ENCODE measurements at regions not wholly inside any gene's neighbourhood (a gene's known extent, or its start where the extent isn't known, plus 50 kb on each side); places are given as distances from the start of the nearest gene placed in this dataset.

DNA sequence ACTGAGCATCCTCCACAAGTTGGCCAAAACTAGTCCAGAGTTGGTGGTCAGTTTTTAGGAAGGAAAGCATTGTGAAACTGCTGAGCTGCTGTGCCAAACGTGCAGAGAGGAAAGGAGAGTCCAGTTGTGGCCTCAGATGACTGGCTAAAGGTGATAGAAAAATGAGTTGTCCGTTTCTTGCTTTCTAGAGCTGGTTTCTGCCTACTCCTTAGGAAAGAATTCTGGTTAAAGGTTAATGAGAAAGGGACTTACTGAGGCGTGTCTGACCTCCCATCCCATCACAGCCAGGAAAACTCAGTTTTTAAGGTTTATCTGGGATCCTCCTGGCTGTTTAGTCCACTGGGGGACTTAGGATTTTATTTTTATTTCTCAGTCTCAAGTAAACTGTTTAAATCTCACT lies 1186.3 kb downstream of the UQCRFS1 start:
- DNase-seq (ENCODE audit: low spot score) = no peak
- H3K4me1 ChIP-seq (ENCODE audit: control insufficient read depth in 1 of 2, low read depth in 2 of 2) = no peaks in the 10 kb centered on the region
- ATAC-seq (ENCODE audit: insufficient number of reproducible peaks, low FRiP score, low read depth) = no peak
- H3K27me3 ChIP-seq (replicated peaks; ENCODE audit: insufficient read depth) = no peaks in the 10 kb centered on the region
- TF ChIP-seq, protein P1, sequence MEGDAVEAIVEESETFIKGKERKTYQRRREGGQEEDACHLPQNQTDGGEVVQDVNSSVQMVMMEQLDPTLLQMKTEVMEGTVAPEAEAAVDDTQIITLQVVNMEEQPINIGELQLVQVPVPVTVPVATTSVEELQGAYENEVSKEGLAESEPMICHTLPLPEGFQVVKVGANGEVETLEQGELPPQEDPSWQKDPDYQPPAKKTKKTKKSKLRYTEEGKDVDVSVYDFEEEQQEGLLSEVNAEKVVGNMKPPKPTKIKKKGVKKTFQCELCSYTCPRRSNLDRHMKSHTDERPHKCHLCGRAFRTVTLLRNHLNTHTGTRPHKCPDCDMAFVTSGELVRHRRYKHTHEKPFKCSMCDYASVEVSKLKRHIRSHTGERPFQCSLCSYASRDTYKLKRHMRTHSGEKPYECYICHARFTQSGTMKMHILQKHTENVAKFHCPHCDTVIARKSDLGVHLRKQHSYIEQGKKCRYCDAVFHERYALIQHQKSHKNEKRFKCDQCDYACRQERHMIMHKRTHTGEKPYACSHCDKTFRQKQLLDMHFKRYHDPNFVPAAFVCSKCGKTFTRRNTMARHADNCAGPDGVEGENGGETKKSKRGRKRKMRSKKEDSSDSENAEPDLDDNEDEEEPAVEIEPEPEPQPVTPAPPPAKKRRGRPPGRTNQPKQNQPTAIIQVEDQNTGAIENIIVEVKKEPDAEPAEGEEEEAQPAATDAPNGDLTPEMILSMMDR (IDR thresholded peaks at IDR 0.05) = no peak
- no peaks in the 10 kb centered on the region for H3K9me3 ChIP-seq
- no peak overlapping the region for H3K4me3 ChIP-seq
- no peak overlapping the region for H3K27ac ChIP-seq
- H3K36me3 ChIP-seq = no peaks in the 10 kb centered on the region

DNA sequence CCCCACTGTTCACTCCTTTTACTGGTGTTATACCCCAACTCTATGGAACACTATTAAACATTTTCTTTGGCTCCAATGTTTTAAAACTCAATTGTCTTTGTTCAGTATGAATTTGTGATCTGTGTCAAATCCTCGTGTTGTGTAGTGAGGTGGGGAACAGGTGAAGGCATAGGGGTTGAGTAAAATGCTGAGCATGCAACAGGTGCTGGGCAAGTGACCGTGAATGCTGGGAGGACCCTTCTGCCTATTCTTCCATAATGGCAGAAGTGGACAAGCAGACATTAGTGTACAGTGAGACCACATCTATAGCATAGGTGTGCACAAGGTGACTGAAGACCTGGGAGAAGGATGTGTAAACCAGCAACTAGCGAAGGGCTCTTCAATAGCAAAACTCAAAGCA lies 1188.0 kb downstream of the UQCRFS1 start:
- Histone ChIP-seq H3K27ac (no peak overlapping the region), H3K4me3 (no peak overlapping the region), H3K4me1 (ENCODE audit: control insufficient read depth in 1 of 2, low read depth in 2 of 2) (no peaks in the 10 kb centered on the region), H3K9me3 (no peaks in the 10 kb centered on the region), H3K27me3 (replicated peaks; ENCODE audit: insufficient read depth) (no peaks in the 10 kb centered on the region), H3K36me3 (no peaks in the 10 kb centered on the region)
- no peak for DNase-seq (ENCODE audit: low spot score)
- ATAC-seq (ENCODE audit: insufficient number of reproducible peaks, low FRiP score, low read depth) = no peak
- TF ChIP-seq, protein P1 (IDR thresholded peaks at IDR 0.05) = no peak

DNA sequence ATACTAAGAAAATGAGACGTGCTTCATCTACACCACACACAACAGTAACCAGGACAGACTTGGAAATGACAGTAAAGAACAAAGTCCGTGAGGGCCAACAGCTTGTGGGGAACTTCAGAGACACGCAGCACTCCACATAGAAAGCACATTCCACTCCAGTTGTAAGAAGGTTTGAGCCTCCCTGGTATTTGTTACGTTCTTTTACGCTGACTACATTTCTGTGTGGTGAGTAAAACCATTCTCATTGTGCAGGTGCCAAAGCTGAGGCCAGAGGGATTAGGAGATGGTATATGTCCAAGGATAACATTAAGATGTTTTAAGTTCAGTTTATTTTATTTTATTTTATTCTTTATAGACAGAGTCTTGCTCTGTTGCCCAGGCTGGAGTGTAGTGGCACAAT lies 1189.9 kb downstream of the UQCRFS1 start:
- H3K36me3 ChIP-seq = no peaks in the 10 kb centered on the region
- ATAC-seq (ENCODE audit: insufficient number of reproducible peaks, low FRiP score, low read depth) (no peak), DNase-seq (ENCODE audit: low spot score) (no peak)
- no peak overlapping the region for H3K27ac ChIP-seq
- no peak overlapping the region for H3K4me3 ChIP-seq
- H3K9me3 ChIP-seq = no peaks in the 10 kb centered on the region
- no peaks in the 10 kb centered on the region for H3K27me3 ChIP-seq (replicated peaks; ENCODE audit: insufficient read depth)
- H3K4me1 ChIP-seq (ENCODE audit: control insufficient read depth in 1 of 2, low read depth in 2 of 2) = no peaks in the 10 kb centered on the region
- TF ChIP-seq, protein P1 (IDR thresholded peaks at IDR 0.05) = no peak

DNA sequence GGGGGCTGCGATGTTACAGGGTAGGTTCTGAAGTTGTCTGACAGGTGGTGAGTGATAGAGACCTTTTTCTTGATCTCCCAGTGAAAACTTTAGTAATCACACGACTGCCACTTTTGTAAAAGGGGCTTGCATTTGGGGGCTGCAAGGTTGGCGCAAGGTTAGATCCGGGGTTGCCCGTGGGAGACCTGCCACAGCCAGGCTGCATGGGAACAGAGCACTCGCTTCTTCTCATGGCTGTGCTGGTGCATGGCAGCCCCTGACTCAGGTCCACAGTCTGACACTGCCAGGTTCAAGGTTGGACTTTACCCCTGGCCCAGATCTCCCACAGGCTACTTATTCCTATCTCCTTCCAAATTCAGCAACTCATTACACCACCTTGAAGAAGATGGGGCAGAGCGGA lies 1190.4 kb downstream of the UQCRFS1 start:
- ATAC-seq (ENCODE audit: insufficient number of reproducible peaks, low FRiP score, low read depth) (no peak), DNase-seq (ENCODE audit: low spot score) (no peak)
- TF ChIP-seq, protein P1 (IDR thresholded peaks at IDR 0.05) = no peak
- Histone ChIP-seq H3K36me3 (no peaks in the 10 kb centered on the region), H3K9me3 (no peaks in the 10 kb centered on the region), H3K4me3 (no peak overlapping the region), H3K4me1 (ENCODE audit: control insufficient read depth in 1 of 2, low read depth in 2 of 2) (no peaks in the 10 kb centered on the region), H3K27ac (no peak overlapping the region), H3K27me3 (replicated peaks; ENCODE audit: insufficient read depth) (no peaks in the 10 kb centered on the region)

DNA sequence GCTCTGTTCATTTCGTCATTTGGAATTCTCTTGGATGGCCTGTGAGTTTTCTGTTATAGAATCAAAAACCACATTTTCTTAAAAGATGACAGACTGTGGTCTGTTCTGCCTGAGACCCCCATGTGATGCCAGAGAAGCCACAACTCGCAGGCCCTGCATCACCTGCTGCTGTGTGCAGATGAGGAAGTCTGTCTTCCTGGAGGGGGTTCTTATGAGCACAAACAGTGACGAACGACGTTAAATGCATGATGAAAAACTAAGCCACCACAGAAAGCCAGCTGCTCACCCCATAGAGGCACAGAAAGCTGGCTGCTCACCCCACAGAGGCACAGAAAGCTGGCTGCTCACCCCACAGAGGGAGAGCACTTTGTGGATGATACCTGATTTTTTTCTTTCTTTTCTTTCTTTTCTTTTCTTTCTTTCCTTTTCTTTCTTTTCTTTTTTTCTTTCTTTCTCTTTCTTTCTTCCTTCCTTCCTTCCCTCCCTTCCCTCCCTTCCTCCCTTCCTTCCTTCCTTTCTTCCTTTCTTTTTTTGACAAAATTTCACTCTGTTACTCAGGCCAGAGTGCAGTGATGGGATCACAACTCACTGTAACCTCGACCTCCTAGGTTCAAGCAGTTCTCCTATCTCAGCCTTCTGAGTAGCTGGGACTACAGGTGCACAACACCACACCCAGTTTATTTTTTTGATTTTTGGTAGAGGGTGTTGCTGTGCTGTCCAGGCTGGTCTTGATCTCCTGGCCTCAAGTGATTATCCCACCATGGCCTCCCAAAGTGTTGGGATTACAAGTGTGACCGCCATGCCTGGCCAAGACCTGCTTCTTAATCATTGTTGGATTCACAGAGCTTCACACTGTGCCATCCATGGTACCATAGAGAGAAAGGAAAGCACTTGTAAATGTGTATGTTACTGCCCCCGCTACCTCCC lies 1191.4 kb downstream of the UQCRFS1 start:
- TF ChIP-seq, protein P1 (IDR thresholded peaks at IDR 0.05) = no peak
- Histone ChIP-seq H3K36me3 (no peaks in the 10 kb centered on the region), H3K27me3 (replicated peaks; ENCODE audit: insufficient read depth) (no peaks in the 10 kb centered on the region), H3K4me3 (no peak overlapping the region), H3K4me1 (ENCODE audit: control insufficient read depth in 1 of 2, low read depth in 2 of 2) (no peaks in the 10 kb centered on the region), H3K27ac (no peak overlapping the region), H3K9me3 (no peaks in the 10 kb centered on the region)
- DNase-seq (ENCODE audit: low spot score) = no peak
- ATAC-seq (ENCODE audit: insufficient number of reproducible peaks, low FRiP score, low read depth) = no peak
